HUES6 (cell line): ENCODE measurements at regions not wholly inside any gene's neighbourhood (a gene's known extent, or its start where the extent isn't known, plus 50 kb on each side); places are given as distances from the start of the nearest gene placed in this dataset.

Experiments used
- H3K27ac ChIP-seq: 2 replicates; pipeline ENCODE4 v1.7.0; 2013; ENCODE audit warnings: low read depth, mild to moderate bottlenecking, low read length, inconsistent platforms
- H3K27me3 ChIP-seq: 2 replicates; pipeline ENCODE4 v1.6.1; 2013; ENCODE audit warnings: low read length; ENCODE audit not compliant: control insufficient read depth, insufficient read depth
- H3K36me3 ChIP-seq: 2 replicates; pipeline ENCODE4 v1.6.1; 2013; ENCODE audit warnings: low read length; ENCODE audit not compliant: control insufficient read depth, insufficient read depth
- H3K4me1 ChIP-seq: 2 replicates; pipeline ENCODE4 v1.6.1; 2013; ENCODE audit warnings: low read length; ENCODE audit not compliant: control insufficient read depth, insufficient read depth
- H3K4me3 ChIP-seq: 2 replicates; pipeline ENCODE4 v1.5.1; 2013; ENCODE audit warnings: low read depth, low read length
- H3K9ac ChIP-seq: one replicate; pipeline ENCODE4 v1.6.1; 2013; ENCODE audit warnings: mild to moderate bottlenecking, low read length
- H3K9me3 ChIP-seq: 2 replicates; pipeline ENCODE4 v1.6.1; 2013; ENCODE audit warnings: low read depth, low read length; ENCODE audit not compliant: control insufficient read depth, insufficient read depth

GRCh38 chr2:140178234-140178633, 1398.0 kb upstream of the NXPH2 start:
- no peak overlapping the region for H3K9ac ChIP-seq
- no peaks in the 10 kb centered on the region for H3K27me3 ChIP-seq
- no peaks in the 10 kb centered on the region for H3K4me1 ChIP-seq
- no peaks in the 10 kb centered on the region for H3K36me3 ChIP-seq
- no peak overlapping the region for H3K4me3 ChIP-seq
- no peak overlapping the region for H3K27ac ChIP-seq
- H3K9me3 ChIP-seq, result no peaks in the 10 kb centered on the region

GRCh38 chr2:140177086-140177485, 1396.9 kb upstream of the NXPH2 start:
- H3K4me1 ChIP-seq, result no peaks in the 10 kb centered on the region
- H3K4me3 ChIP-seq, result no peak overlapping the region
- no peaks in the 10 kb centered on the region for H3K27me3 ChIP-seq
- H3K9me3 ChIP-seq, result no peaks in the 10 kb centered on the region
- no peaks in the 10 kb centered on the region for H3K36me3 ChIP-seq
- H3K27ac ChIP-seq, result no peak overlapping the region
- H3K9ac ChIP-seq, result no peak overlapping the region

- Histone ChIP-seq H3K9ac (no peak overlapping the region), H3K4me3 (no peak overlapping the region), H3K9me3 (peaks cover 4% of the 10 kb centered on the region; the same call in 1 of the 2 replicates), H3K27me3 (no peaks in the 10 kb centered on the region), H3K27ac (no peak overlapping the region), H3K36me3 (no peaks in the 10 kb centered on the region), H3K4me1 (no peaks in the 10 kb centered on the region)
These were observed 1393.6 kb upstream of the NXPH2 start for GRCh38 chr2:140173790-140174189.

GRCh38 chr2:140164449-140164848, 1384.3 kb upstream of the NXPH2 start:
- H3K9me3 ChIP-seq, result 0 out of 2 replicates have a peak, but pooled peaks cover 3% of the 10 kb centered on the region
- no peaks in the 10 kb centered on the region for H3K36me3 ChIP-seq
- no peak overlapping the region for H3K4me3 ChIP-seq
- no peak overlapping the region for H3K27ac ChIP-seq
- no peaks in the 10 kb centered on the region for H3K27me3 ChIP-seq
- H3K9ac ChIP-seq, result no peak overlapping the region
- H3K4me1 ChIP-seq, result no peaks in the 10 kb centered on the region

- Histone ChIP-seq H3K9ac (no peak overlapping the region), H3K27ac (no peak overlapping the region), H3K9me3 (0 out of 2 replicates have a peak, but pooled peaks cover 3% of the 10 kb centered on the region), H3K4me1 (no peaks in the 10 kb centered on the region), H3K27me3 (peaks cover 47% of the 10 kb centered on the region), H3K4me3 (no peak overlapping the region), H3K36me3 (no peaks in the 10 kb centered on the region)
These were observed 1378.1 kb upstream of the NXPH2 start for GRCh38 chr2:140158259-140158658.

GRCh38 chr2:140157816-140158215, 1377.6 kb upstream of the NXPH2 start:
- no peak overlapping the region for H3K4me3 ChIP-seq
- peaks cover 52% of the 10 kb centered on the region for H3K27me3 ChIP-seq
- H3K4me1 ChIP-seq, result no peaks in the 10 kb centered on the region
- H3K9me3 ChIP-seq, result 0 out of 2 replicates have a peak, but pooled peaks cover 3% of the 10 kb centered on the region
- no peaks in the 10 kb centered on the region for H3K36me3 ChIP-seq
- H3K27ac ChIP-seq, result no peak overlapping the region
- no peak overlapping the region for H3K9ac ChIP-seq

- Histone ChIP-seq H3K4me1 (no peaks in the 10 kb centered on the region), H3K36me3 (no peaks in the 10 kb centered on the region), H3K27ac (no peak overlapping the region), H3K9ac (no peak overlapping the region), H3K4me3 (no peak overlapping the region), H3K27me3 (peaks cover 60% of the 10 kb centered on the region), H3K9me3 (no peaks in the 10 kb centered on the region)
These were observed 1374.5 kb upstream of the NXPH2 start for GRCh38 chr2:140154706-140155105.

- H3K4me1 ChIP-seq, result no peaks in the 10 kb centered on the region
These were observed 1374.1 kb upstream of the NXPH2 start for GRCh38 chr2:140154271-140154670.

GRCh38 chr2:140144611-140145010, 1364.4 kb upstream of the NXPH2 start:
- Histone ChIP-seq H3K9ac (no peak overlapping the region), H3K4me3 (no peak overlapping the region), H3K27ac (no peak overlapping the region), H3K27me3 (no peaks in the 10 kb centered on the region), H3K9me3 (no peaks in the 10 kb centered on the region), H3K36me3 (no peaks in the 10 kb centered on the region), H3K4me1 (no peaks in the 10 kb centered on the region)

More at GRCh38 chr2:140154271-140154670, 1374.1 kb upstream of the NXPH2 start:
- Histone ChIP-seq H3K9ac (no peak overlapping the region), H3K27me3 (peaks cover 60% of the 10 kb centered on the region), H3K9me3 (no peaks in the 10 kb centered on the region), H3K4me3 (no peak overlapping the region), H3K36me3 (no peaks in the 10 kb centered on the region), H3K27ac (no peak overlapping the region)

- H3K4me1 ChIP-seq, result peaks cover 12% of the 10 kb centered on the region
- no peak overlapping the region for H3K9ac ChIP-seq
- H3K27ac ChIP-seq, result no peak overlapping the region
- H3K36me3 ChIP-seq, result no peaks in the 10 kb centered on the region
- H3K27me3 ChIP-seq, result no peaks in the 10 kb centered on the region
- no peak overlapping the region for H3K4me3 ChIP-seq
- H3K9me3 ChIP-seq, result no peaks in the 10 kb centered on the region
These were observed 1358.5 kb upstream of the NXPH2 start for GRCh38 chr2:140138736-140139135.

GRCh38 chr2:140136861-140137260, 1356.7 kb upstream of the NXPH2 start:
- Histone ChIP-seq H3K9ac (no peak overlapping the region), H3K4me1 (peaks cover 12% of the 10 kb centered on the region), H3K36me3 (no peaks in the 10 kb centered on the region), H3K4me3 (no peak overlapping the region), H3K9me3 (no peaks in the 10 kb centered on the region), H3K27ac (no peak overlapping the region), H3K27me3 (no peaks in the 10 kb centered on the region)

GRCh38 chr2:140136366-140136765, 1356.2 kb upstream of the NXPH2 start:
- H3K4me1 ChIP-seq, result peaks cover 12% of the 10 kb centered on the region
- no peaks in the 10 kb centered on the region for H3K9me3 ChIP-seq
- H3K27ac ChIP-seq, result no peak overlapping the region
- no peak overlapping the region for H3K4me3 ChIP-seq
- H3K36me3 ChIP-seq, result no peaks in the 10 kb centered on the region
- no peaks in the 10 kb centered on the region for H3K27me3 ChIP-seq
- no peak overlapping the region for H3K9ac ChIP-seq
